HepG2 (cell line): ENCODE measurements at regions not wholly inside any gene's neighbourhood (a gene's known extent, or its start where the extent isn't known, plus 50 kb on each side); places are given as distances from the start of the nearest gene placed in this dataset.

ENCODE experiments used
- EZH2 ChIP-seq: conservative IDR thresholded peaks from 2 replicates; pipeline ENCODE4 v1.6.1; 2012; ENCODE audit warnings: mild to moderate bottlenecking, low read depth, low read length, moderate library complexity
- ZC3H4 ChIP-seq: sonication (generic); formaldehyde crosslinking; IDR thresholded peaks from 2 replicates; pipeline ENCODE4 v1.4.0; 2020; ENCODE audit warnings: missing genetic modification reagents, borderline replicate concordance
- TF ChIP-seq, protein P1 (sequence below): sonication (generic); formaldehyde crosslinking; IDR thresholded peaks from 2 replicates; pipeline ENCODE4 v1.4.0; 2020; ENCODE audit warnings: mild to moderate bottlenecking, missing genetic modification reagents

- TF ChIP-seq EZH2 (no peak), ZC3H4 (no peak)
- TF ChIP-seq, protein P1, sequence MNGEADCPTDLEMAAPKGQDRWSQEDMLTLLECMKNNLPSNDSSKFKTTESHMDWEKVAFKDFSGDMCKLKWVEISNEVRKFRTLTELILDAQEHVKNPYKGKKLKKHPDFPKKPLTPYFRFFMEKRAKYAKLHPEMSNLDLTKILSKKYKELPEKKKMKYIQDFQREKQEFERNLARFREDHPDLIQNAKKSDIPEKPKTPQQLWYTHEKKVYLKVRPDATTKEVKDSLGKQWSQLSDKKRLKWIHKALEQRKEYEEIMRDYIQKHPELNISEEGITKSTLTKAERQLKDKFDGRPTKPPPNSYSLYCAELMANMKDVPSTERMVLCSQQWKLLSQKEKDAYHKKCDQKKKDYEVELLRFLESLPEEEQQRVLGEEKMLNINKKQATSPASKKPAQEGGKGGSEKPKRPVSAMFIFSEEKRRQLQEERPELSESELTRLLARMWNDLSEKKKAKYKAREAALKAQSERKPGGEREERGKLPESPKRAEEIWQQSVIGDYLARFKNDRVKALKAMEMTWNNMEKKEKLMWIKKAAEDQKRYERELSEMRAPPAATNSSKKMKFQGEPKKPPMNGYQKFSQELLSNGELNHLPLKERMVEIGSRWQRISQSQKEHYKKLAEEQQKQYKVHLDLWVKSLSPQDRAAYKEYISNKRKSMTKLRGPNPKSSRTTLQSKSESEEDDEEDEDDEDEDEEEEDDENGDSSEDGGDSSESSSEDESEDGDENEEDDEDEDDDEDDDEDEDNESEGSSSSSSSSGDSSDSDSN (CRISPR knock-in tag), result no peak
Measured at GRCh38 chr13:40145139-40145538, 489.7 kb downstream of the COG6 start.
